NT2/D1 (cell line): ENCODE measurements at regions not wholly inside any gene's neighbourhood (a gene's known extent, or its start where the extent isn't known, plus 50 kb on each side); places are given as distances from the start of the nearest gene placed in this dataset.

Experiments used
- DNase-seq: peaks from one replicate; pipeline ENCODE4 v3.0.0-alpha.2; 2011; ENCODE audit warnings: low read depth, low spot score
- H3K27me3 ChIP-seq: 2 replicates; pipeline ENCODE4 v1.6.0; 2011; ENCODE audit warnings: mild to moderate bottlenecking; ENCODE audit not compliant: insufficient read length, insufficient read depth
- H3K36me3 ChIP-seq: 2 replicates; pipeline ENCODE4 v1.6.1; 2011; ENCODE audit warnings: mild to moderate bottlenecking, low read length, mixed read lengths; ENCODE audit not compliant: insufficient read depth, insufficient read length
- H3K4me1 ChIP-seq: 2 replicates; pipeline ENCODE4 v1.5.1; 2011; ENCODE audit not compliant: insufficient read depth, insufficient read length
- H3K4me3 ChIP-seq: 2 replicates; pipeline ENCODE4 v1.5.1; 2011; ENCODE audit warnings: low read depth; ENCODE audit not compliant: insufficient read length
- H3K9ac ChIP-seq: 2 replicates; pipeline ENCODE4 v1.6.0; 2011; ENCODE audit warnings: low read depth; ENCODE audit not compliant: insufficient read length
- H3K9me3 ChIP-seq: 2 replicates; pipeline ENCODE4 v1.5.1; 2011; ENCODE audit warnings: mild to moderate bottlenecking, low read length; ENCODE audit not compliant: insufficient read depth
- SUZ12 ChIP-seq: IDR thresholded peaks from 2 replicates; pipeline ENCODE4 v1.6.1; 2011; ENCODE audit not compliant: insufficient read length, insufficient read depth; ENCODE audit errors: extremely low read depth
- YY1 ChIP-seq: IDR thresholded peaks from 2 replicates; pipeline ENCODE4 v1.6.1; 2011; ENCODE audit not compliant: insufficient read length, insufficient read depth
- ZNF274 ChIP-seq: IDR thresholded peaks from 2 replicates; pipeline ENCODE4 v1.6.1; 2011; ENCODE audit warnings: mild to moderate bottlenecking, low read depth, low read length

GRCh38 chr13:76461999-76462398, 424.2 kb downstream of the KCTD12 start:
- H3K36me3 ChIP-seq, result no peaks in the 10 kb centered on the region
- DNase-seq, result no peak
- TF ChIP-seq SUZ12 (no peak), ZNF274 (no peak), YY1 (no peak)

GRCh38 chr13:76461484-76461883, 424.7 kb downstream of the KCTD12 start:
- no peak for TF ChIP-seq SUZ12
- no peak for TF ChIP-seq YY1
- no peak for TF ChIP-seq ZNF274
- Histone ChIP-seq H3K4me3 (no peak overlapping the region), H3K9me3 (no peaks in the 10 kb centered on the region), H3K4me1 (no peaks in the 10 kb centered on the region), H3K27me3 (no peaks in the 10 kb centered on the region), H3K9ac (no peak overlapping the region), H3K36me3 (no peaks in the 10 kb centered on the region)
- no peak for DNase-seq

More at GRCh38 chr13:76461999-76462398, 424.2 kb downstream of the KCTD12 start:
- Histone ChIP-seq H3K27me3 (no peaks in the 10 kb centered on the region), H3K9ac (no peak overlapping the region), H3K4me3 (no peak overlapping the region), H3K4me1 (no peaks in the 10 kb centered on the region), H3K9me3 (no peaks in the 10 kb centered on the region)

GRCh38 chr13:76459863-76460262, 426.3 kb downstream of the KCTD12 start:
- Histone ChIP-seq H3K9ac (no peak overlapping the region), H3K36me3 (no peaks in the 10 kb centered on the region), H3K9me3 (no peaks in the 10 kb centered on the region), H3K4me1 (no peaks in the 10 kb centered on the region), H3K27me3 (no peaks in the 10 kb centered on the region), H3K4me3 (no peak overlapping the region)
- DNase-seq, result no peak
- TF ChIP-seq YY1 (no peak), SUZ12 (no peak), ZNF274 (no peak)

- Histone ChIP-seq H3K9me3 (0 out of 2 replicates have a peak, but pooled peaks cover 6% of the 10 kb centered on the region), H3K36me3 (no peaks in the 10 kb centered on the region), H3K9ac (no peak overlapping the region), H3K4me3 (no peak overlapping the region), H3K4me1 (no peaks in the 10 kb centered on the region), H3K27me3 (no peaks in the 10 kb centered on the region)
- TF ChIP-seq ZNF274, result no peak
- no peak for TF ChIP-seq YY1
- no peak for TF ChIP-seq SUZ12
- no peak for DNase-seq
Observed at GRCh38 chr13:76455960-76456359, 430.2 kb downstream of the KCTD12 start.

- H3K4me3 ChIP-seq, result no peak overlapping the region
- no peak for TF ChIP-seq SUZ12
- DNase-seq, result no peak
Observed at GRCh38 chr13:76454991-76455390, 431.2 kb downstream of the KCTD12 start.

GRCh38 chr13:76449716-76450115, 436.5 kb downstream of the KCTD12 start:
- H3K9ac ChIP-seq, result no peak overlapping the region
- no peaks in the 10 kb centered on the region for H3K36me3 ChIP-seq
- H3K4me3 ChIP-seq, result no peak overlapping the region
- H3K27me3 ChIP-seq, result no peaks in the 10 kb centered on the region
- 0 out of 2 replicates have a peak, but pooled peaks cover 6% of the 10 kb centered on the region for H3K9me3 ChIP-seq
- no peak for DNase-seq
- TF ChIP-seq YY1, result no peak
- no peak for TF ChIP-seq SUZ12
- TF ChIP-seq ZNF274, result no peak
- H3K4me1 ChIP-seq, result no peaks in the 10 kb centered on the region

More at GRCh38 chr13:76454991-76455390, 431.2 kb downstream of the KCTD12 start:
- Histone ChIP-seq H3K36me3 (no peaks in the 10 kb centered on the region), H3K27me3 (no peaks in the 10 kb centered on the region), H3K9me3 (0 out of 2 replicates have a peak, but pooled peaks cover 6% of the 10 kb centered on the region), H3K9ac (no peak overlapping the region), H3K4me1 (no peaks in the 10 kb centered on the region)

- DNase-seq, result no peak
- TF ChIP-seq SUZ12, result no peak
- no peak for TF ChIP-seq ZNF274
- TF ChIP-seq YY1, result no peak
- H3K4me1 ChIP-seq, result no peaks in the 10 kb centered on the region
Observed at GRCh38 chr13:76446191-76446590, 440.0 kb downstream of the KCTD12 start.

More at GRCh38 chr13:76446191-76446590, 440.0 kb downstream of the KCTD12 start:
- Histone ChIP-seq H3K36me3 (no peaks in the 10 kb centered on the region), H3K9ac (no peak overlapping the region), H3K4me3 (no peak overlapping the region), H3K9me3 (no peaks in the 10 kb centered on the region), H3K27me3 (no peaks in the 10 kb centered on the region)
